ENCODE measurements at regions not wholly inside any gene's neighbourhood (a gene's known extent, or its start where the extent isn't known, plus 50 kb on each side); places are given as distances from the start of the nearest gene placed in this dataset.

DNA sequence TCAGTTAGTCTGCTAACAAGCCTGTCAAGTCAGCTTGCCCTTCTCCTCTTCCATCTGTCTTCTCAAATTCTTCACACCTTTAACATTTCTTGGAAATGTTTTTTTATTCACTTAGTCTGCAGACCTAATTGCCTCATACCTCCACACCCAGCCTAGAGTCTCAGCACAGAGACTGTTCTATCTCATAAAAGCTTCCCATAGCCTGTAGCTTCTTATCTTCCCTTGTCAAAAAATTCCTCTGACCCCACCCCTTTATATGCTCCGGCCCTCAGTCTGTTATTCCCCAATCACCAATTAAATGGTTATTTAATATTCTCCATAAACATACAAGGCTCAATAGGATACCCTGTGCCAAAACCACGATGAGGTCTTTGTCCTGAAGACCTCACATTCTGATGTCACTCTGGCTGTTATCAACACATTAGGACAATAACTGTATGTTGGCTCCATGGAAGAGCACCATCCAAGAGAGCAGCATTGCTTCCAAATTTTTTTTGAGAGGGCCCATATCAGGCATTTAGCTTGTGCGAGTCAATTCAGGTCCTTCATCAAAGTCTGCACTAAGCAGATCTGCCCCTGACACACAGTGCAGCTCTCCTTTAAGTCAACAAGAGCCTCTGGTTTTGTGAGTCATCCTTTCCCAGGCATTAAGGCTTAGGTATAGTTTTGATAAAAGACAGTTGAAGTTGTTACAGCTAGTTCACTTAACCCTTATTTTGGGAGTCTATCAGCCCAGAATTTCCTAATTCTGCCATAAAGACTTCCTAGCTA lies 83.2 kb upstream of the TBX18 start:
- TF ChIP-seq BHLHE40 (IDR thresholded peaks at IDR 0.05; ENCODE audit: borderline replicate concordance): no peak
- TF ChIP-seq SP1 (IDR thresholded peaks at IDR 0.05): no peak
- no peak for TF ChIP-seq FOXK2 (IDR thresholded peaks at IDR 0.05)
- no peak for TF ChIP-seq HDGF (IDR thresholded peaks at IDR 0.05; ENCODE audit: borderline replicate concordance)
- TF ChIP-seq, protein P1, sequence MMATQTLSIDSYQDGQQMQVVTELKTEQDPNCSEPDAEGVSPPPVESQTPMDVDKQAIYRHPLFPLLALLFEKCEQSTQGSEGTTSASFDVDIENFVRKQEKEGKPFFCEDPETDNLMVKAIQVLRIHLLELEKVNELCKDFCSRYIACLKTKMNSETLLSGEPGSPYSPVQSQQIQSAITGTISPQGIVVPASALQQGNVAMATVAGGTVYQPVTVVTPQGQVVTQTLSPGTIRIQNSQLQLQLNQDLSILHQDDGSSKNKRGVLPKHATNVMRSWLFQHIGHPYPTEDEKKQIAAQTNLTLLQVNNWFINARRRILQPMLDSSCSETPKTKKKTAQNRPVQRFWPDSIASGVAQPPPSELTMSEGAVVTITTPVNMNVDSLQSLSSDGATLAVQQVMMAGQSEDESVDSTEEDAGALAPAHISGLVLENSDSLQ (IDR thresholded peaks at IDR 0.05): no peak

Data from HEK293T (cell line).